SK-N-SH treated with all-trans-retinoic acid at 6 μM for 48 hours (cell line): ENCODE measurements at regions not wholly inside any gene's neighbourhood (a gene's known extent, or its start where the extent isn't known, plus 50 kb on each side); places are given as distances from the start of the nearest gene placed in this dataset.

ENCODE experiments used
- ARNTL ChIP-seq: fragments of 450-650 bp; formaldehyde crosslinking; IDR thresholded peaks from 2 replicates; pipeline ENCODE4 v1.5.0; 2020; ENCODE audit warnings: low read depth, mild to moderate bottlenecking, moderate library complexity, borderline replicate concordance
- CSDC2 ChIP-seq: fragments of 250-450 bp; sonication (Bioruptor Pico); IDR thresholded peaks from 2 replicates; pipeline ENCODE4 v1.5.0; 2020; ENCODE audit warnings: mild to moderate bottlenecking, moderate library complexity
- ESRRG ChIP-seq: fragments of 250-450 bp; sonication (Bioruptor Pico); IDR thresholded peaks from 2 replicates; pipeline ENCODE4 v1.6.1; 2021; ENCODE audit warnings: mild to moderate bottlenecking
- RARB ChIP-seq: fragments of 250-450 bp; sonication (Bioruptor Pico); IDR thresholded peaks from 2 replicates; pipeline ENCODE4 v1.8.0; 2021; ENCODE audit warnings: mild to moderate bottlenecking, moderate library complexity
- TSHZ2 ChIP-seq: fragments of 250-450 bp; sonication (Bioruptor Pico); IDR thresholded peaks from 2 replicates; pipeline ENCODE4 v1.5.0; 2020; ENCODE audit warnings: mild to moderate bottlenecking, moderate library complexity
- ZC3H10 ChIP-seq: fragments of 250-450 bp; sonication (Bioruptor Pico); IDR thresholded peaks from 2 replicates; pipeline ENCODE4 v1.5.1; 2021; ENCODE audit warnings: mild to moderate bottlenecking, moderate library complexity
- ZFP3 ChIP-seq: fragments of 250-450 bp; sonication (Bioruptor Pico); IDR thresholded peaks from 2 replicates; pipeline ENCODE4 v1.5.0; 2020; ENCODE audit warnings: mild to moderate bottlenecking, moderate library complexity
- ZFP30 ChIP-seq: fragments of 450-650 bp; formaldehyde crosslinking; IDR thresholded peaks from 2 replicates; pipeline ENCODE4 v1.5.0; 2022; ENCODE audit warnings: mild to moderate bottlenecking, moderate library complexity
- ZNF565 ChIP-seq: fragments of 450-650 bp; formaldehyde crosslinking; conservative IDR thresholded peaks from 2 replicates; pipeline ENCODE4 v1.5.0; 2020; ENCODE audit warnings: low read depth, mild to moderate bottlenecking, moderate library complexity
- ZNF70 ChIP-seq: fragments of 450-650 bp; formaldehyde crosslinking; IDR thresholded peaks from 2 replicates; pipeline ENCODE4 v1.5.0; 2020; ENCODE audit warnings: mild to moderate bottlenecking, moderate library complexity
- TF ChIP-seq, protein P1 (sequence below): fragments of 250-450 bp; sonication (Bioruptor Pico); IDR thresholded peaks from 2 replicates; pipeline ENCODE4 v1.5.1; 2020; ENCODE audit warnings: low read depth, mild to moderate bottlenecking, moderate library complexity

DNA sequence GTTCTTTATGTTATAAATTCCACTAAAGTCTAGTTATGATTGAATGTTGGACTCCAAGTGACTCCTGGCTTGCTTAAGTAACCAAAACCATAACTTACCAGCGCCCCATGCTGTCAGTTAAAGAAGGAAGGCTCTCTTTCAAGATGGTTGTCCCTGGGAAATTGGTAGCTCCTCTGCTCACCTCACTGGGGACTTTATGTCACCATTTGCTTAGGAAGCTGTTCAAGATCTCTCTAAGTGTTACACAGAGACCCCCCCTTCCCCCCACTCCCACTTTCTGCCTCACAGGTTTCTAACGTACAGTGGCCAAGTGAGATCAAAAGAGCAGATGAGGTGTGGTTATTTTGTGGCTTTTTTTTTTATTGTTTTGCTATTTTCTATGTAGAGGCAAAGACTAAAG, 301.8 kb downstream of the AASDHPPT start:
- TF ChIP-seq TSHZ2 (CRISPR knock-in tag) (no peak), ZC3H10 (CRISPR knock-in tag) (no peak), ZFP30 (CRISPR knock-in tag) (no peak), ZFP3 (CRISPR knock-in tag) (no peak), ARNTL (CRISPR knock-in tag) (no peak), CSDC2 (CRISPR knock-in tag) (no peak), RARB (no peak), ZNF70 (CRISPR knock-in tag) (no peak), ESRRG (CRISPR knock-in tag) (no peak), ZNF565 (CRISPR knock-in tag) (no peak)
- TF ChIP-seq, protein P1, sequence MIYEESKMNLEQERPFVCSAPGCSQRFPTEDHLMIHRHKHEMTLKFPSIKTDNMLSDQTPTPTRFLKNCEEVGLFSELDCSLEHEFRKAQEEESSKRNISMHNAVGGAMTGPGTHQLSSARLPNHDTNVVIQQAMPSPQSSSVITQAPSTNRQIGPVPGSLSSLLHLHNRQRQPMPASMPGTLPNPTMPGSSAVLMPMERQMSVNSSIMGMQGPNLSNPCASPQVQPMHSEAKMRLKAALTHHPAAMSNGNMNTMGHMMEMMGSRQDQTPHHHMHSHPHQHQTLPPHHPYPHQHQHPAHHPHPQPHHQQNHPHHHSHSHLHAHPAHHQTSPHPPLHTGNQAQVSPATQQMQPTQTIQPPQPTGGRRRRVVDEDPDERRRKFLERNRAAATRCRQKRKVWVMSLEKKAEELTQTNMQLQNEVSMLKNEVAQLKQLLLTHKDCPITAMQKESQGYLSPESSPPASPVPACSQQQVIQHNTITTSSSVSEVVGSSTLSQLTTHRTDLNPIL (CRISPR knock-in tag) = no peak
